GM18861 (cell line): ENCODE measurements at regions not wholly inside any gene's neighbourhood (a gene's known extent, or its start where the extent isn't known, plus 50 kb on each side); places are given as distances from the start of the nearest gene placed in this dataset.

Source experiments
- ATAC-seq: cut with Tn5 transposase; IDR thresholded peaks from one replicate; pipeline ENCODE4 v1.9.1; 2021; ENCODE audit not compliant: unreplicated experiment

DNA sequence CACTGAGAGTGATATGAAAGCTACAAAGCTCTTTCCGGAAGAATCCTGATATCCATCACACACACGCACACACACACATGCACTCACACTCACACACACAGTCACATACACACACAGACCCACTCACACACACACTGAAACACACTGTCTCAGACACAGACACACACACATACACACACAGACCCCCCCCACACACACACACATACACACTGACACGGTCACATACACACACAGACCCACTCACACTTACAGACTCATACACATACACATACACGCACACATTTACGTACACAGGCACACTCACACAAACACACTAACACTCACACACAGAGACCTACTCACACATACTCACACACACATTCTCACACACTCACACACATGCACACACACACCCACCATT, 58.6 kb downstream of the LIG4 start:
- no peak for ATAC-seq

DNA sequence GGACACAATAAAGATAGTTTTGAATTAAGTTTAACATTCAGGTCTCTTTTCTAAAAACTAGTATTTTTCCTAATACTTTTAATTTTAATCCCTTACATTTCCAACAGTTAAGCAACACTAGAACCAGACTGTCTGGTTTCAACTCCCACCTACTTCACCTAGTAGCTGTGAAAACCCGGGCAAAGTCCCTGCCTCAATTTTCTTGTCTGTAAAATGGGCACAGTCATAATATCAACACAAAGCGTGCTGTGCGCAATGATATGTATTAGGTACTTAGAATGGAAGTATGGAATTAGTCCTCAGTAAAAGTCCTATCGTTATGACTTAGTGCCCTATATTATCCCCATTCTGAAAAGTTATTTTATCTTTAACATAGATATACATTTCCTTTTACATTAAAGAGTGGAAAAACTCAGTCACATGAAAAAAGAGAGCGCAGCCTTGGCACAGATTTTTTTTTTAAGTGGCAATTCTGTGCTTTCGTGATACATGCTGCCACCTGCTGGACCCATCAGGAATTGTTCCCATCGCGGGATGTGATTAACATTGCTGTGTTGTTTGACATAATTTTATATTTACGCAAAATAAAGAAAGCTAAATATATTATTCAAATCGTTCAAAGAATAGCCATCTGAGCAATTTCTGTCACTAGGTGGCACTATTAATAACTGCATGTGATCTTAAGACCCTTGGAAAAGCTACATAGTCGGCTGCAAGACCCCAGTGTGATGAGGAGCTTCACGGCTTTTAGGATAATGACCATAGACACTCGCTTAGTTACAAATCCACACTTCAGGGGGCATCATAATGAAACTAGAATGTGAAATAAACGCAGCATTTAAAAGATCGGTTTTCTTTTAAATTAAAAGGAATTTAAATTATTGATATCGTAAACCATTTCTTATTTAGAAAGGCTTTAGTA, 59.9 kb downstream of the LIG4 start:
- no peak for ATAC-seq

DNA sequence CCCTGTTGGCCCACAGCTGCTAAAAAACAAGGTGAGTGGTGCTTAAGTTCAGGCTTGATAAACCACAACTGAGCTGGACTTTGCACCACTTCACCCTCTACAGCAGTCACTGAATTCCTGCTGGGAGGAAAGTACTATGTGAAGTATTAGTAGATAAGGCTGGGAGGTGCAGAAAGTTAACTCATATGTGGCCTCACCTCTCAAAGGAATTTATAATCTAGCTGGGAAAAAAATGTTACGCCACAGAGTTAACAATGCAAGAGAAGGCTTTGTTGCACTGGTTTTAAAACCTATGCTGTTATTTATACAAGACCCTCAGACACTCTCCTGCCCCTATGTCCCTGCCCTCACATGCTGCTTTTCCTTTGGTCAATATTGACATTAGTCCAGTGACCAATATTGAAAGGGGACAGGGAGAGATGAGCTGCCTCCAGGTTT, 60.9 kb downstream of the LIG4 start:
- ATAC-seq, result no peak

DNA sequence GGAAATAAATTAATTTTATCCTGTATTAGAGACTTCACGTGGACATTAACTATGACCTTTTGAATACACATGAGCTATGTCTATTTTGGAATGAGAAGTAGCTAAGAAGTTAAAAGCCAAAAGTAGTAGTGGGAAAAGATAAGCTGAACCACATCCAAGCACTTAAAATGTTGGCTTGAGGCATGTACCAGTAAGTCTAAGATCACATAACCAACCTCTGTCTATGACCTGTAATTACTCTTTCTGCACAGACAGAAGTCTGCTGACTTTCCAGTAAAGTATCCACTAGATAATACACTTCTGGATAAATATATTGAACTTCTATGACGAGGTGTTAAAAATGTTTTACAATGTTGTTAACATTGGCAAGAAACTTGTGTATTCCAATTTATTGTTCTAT, 68.7 kb downstream of the LIG4 start:
- no peak for ATAC-seq

DNA sequence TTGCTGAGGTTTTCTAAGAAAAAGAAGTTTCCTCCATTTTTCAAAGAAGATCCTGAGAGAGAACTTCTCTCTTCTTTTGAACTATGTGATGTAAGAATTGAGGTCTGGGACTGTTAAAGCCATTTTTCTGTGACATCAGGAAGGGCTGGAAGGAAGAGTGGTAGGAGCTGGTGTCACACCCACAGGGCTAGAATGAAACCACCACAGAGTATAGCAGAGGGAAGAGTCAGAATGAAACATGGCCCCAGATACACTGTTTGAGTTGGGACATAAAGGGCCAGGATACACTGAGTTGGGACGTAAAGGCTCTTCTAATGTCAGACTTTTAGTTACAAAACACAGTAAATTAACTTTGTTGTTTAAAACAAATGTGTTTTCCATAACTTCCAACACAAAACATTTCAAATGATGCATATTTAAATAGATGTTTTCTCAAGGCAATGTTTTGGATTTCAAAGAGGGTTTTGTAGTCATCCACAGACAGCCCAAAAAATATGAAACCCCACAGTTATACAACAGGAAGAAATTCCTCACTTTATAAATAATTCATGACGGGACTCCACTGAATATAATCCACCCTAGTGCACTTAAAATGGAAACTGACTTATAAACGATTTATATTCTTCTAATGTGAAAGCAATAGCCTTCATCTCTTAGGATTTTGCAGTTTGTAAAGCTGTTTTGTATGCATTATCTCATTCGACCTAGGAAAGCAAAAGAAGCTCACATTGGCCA, 72.5 kb downstream of the LIG4 start:
- no peak for ATAC-seq

DNA sequence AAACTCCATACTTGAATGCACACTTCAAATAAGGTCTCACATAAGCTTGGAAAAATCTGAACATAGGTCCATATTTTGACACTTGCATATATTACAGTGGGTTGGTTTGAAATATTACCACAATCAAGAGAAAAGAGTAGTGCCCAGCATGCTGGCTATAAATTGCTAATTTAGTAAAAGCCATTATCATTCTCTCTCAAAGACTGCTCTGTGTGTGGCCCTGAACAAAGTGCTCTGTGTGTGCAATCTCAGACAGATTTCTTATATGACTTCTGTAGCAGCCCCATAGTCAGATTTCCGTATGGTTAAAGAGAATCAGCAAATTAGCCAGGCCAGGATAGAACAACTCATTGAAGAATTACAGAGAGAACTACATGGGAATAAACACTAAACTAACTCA, 78.2 kb downstream of the LIG4 start:
- no peak for ATAC-seq

DNA sequence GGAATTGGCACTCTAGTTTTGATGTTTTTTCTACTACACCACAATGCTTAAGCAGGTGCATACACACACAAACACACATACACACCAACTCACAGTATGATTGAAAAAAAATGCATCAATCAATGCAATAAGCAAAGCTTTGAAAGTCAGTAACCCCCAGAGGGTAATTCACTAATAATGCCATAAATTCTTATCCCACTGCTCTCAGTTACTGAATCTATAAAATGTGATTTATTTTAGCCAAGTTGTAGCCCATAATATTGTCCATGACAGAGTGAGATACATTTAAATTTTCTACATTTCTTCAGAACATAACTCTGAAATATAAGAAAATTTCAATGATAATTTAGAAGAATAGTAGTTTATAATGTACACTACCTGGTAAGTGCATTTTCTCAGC, 87.9 kb downstream of the LIG4 start:
- no peak for ATAC-seq

DNA sequence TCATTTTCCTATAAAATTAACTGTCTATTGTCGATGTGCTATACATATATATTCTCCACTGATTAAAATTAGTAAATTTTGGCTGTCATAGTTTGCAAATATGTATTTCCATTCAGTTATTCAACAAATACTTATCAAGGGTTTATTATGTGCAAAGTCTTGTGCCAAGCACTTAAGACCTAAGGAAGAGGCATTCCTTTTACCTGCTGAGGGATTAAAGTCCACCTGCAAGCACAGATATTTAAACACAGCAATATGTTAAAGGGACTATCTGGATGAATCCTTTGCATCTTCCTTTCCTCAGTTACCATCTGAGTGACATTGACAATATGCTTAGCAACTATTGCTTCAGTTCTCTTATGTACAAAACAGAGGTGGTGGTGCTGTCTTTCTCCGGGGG, 89.3 kb downstream of the LIG4 start:
- no peak for ATAC-seq

DNA sequence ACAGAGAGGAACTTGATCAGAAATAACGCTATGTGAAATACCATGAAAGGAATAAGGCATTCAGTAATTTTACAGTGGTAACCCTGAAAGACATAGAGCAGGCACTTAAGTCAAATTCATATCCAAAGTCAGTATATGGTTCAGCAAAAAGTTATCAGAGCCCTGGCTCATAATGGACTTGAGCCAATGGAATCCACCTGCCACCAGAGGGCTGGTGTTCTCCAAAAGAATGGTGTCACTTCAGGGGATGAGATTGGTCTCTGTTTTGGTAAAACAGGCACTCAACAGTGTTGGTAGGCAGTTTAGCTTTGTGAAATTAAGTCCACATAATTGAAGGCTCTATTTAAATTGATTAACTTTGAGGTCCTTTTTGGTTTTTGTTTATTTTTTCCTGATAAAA, 93.9 kb downstream of the LIG4 start:
- ATAC-seq, result no peak

DNA sequence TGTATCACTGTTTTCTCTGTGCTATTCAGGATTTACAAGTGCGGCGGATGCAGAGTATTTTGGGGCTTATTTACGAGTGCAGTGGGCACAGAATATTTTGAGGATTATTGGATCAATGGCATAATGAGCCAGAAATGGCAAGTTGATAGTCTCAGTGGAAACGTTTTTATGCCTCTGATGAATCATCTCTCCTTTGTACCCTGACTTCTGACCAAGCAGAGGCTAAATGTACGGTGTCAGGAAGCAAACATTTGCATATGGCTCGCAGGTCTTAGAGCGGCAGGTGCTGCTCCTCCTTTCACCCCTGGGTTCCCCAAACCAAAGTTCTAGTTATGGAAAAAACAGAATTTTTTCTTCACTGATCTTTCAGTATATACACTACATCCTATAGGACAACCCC, 94.5 kb downstream of the LIG4 start:
- no peak for ATAC-seq

DNA sequence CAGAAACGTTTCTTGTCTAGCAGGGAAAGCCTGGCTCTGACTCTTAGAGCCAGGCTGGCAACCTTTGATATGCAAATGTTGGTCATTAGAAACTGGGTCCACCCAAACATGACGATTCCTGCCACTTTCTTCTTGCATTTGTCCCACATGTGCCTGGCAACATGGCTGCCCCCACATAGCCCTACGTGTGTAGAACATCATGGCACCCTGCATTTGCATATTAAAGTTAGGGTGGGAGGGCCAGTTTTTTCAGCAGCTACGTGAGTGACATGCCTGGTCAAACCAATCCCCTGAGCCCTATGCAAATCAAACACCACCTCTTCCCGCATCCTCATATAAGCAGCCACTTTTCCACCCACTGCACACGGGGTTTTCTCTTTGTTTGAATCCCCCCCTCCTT, 95.0 kb downstream of the LIG4 start:
- no peak for ATAC-seq

DNA sequence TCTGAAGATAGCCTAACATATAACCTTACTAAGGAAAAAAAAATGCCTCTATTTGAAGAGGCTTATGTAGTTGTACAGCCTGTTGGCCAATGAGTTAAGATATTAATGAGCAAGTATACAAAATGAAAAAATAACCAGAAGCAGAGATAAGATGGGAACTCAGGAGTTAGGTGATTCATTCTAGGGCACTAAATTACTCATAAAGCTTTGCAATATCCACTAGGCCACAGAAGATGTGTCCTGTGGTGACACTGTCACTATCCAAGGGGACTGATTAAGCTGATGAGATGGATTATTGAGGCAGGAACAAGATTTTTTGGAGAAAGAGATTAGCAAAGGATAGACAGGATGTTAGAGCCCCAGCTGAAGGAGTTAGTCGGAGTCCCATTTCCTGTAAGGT, 99.6 kb downstream of the LIG4 start:
- ATAC-seq, result no peak

DNA sequence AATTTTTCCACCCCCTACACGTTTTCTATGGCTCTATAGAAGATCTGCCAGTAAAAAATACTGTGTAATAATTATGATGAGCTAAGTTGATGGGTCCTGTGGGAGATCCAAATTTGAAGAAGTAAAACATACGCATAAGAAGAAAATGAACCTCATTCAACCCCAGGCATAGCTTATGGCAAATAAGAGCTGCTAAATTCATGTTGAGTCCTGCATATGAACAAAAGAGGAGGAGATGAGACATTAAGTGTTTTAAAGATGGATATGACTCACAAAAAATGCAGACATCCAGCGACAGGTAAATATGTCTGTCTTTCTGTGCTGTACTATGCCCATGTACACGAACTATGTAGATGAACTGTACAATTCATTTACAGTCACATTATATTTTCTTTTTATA, 101.9 kb downstream of the LIG4 start:
- ATAC-seq, result no peak

DNA sequence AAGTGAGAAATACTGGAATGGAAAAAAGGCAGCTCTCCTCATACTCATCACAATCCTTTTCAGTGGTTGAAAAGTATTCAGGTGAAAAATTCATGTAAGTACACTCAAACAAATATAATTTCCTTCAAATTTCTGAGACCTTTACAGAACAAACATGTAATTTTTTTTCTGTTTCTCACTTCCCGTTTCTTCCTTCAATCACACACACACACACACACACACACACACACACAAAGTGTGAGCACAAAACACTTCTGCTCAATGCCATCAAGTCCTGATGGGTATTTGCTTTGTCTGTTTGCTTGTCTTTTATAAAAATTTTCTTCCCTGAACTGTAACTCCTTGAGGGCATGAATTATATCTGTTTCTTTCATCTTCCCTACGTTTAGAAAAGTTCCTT, 110.6 kb downstream of the LIG4 start:
- ATAC-seq, result no peak

DNA sequence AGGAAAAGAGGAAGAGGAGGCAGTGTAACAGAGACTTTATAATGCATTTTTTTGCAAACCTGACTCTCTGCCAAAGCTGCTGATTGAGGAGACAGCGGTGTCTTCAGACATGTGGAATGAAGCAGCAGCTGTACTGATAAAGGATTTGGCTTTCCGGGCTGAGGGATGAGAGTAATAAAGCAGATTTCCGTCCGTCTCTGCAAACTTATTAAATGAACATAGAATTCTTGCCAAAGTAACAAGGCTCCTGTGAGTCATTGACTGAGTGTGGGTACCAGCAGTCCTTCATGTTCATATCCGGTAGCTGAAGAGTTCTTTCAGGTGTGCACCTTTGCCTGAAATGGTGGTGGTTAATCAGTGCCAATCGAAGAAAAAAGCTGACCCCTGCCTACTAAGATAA, 112.6 kb downstream of the LIG4 start:
- no peak for ATAC-seq

DNA sequence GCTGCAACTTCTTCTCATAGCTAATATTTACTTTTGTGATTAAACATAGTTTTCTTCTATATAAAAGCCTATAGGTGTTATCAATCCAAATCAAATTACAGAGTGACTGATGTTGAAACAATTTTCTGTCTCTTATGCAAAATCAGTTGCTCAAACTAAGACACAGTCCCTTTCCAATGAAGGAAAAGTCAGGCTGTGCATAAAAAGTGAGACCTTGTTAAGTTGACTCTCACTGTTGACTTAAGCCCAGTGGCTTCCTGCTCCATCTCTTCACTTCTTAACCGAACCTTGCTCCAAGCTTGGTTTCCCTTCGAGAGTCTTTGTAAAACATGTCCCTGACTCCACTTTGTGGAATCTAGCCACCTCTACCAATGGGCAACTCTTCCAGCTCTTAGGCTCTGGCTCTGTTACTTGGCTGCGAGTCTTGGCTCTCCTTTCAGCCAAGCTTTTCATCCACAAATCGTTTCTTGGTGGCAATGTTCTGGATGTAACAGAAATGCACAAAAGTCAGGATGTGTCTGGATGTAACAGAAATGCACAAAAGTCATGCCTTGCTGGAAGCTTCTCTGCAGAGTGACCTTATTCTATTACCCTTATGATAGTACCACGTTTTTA, 118.9 kb downstream of the LIG4 start:
- ATAC-seq, result no peak

DNA sequence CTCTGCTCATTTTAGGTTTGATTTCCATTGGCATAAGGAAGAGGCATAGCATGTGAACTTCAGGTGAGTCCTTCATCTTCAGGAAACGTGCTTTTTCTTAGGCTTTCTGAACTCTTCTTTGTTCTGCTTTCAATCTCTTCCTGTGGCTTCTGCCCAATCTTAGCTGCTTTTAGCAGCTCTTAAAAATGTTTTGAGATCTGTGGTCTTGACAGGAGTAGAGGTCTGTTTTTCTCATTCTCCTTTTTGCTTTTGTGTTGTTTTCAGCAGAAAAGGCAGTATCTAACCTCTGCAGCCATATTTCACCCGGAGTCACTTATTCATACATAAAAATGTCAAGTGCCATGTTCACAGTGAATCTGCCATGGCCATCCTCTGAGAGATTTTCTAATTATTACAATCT, 120.3 kb downstream of the LIG4 start:
- no peak for ATAC-seq

DNA sequence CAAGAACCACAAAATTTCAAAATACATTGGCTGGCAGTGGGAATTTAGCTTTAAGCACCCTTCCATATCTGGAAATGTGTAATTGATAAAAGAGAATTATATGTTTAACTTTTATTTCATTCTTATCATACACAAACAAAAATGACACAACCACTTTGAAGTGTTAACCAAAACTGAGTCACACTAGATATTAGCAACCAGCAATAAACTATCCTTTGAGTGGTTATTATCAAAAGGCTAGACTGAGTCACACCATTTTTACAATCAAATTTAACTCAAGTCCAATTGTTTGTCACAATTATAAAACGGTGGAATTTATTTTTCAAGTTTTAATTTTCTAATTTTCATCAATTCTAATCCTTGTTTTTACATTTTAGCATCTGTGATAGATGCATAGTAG, 121.7 kb downstream of the LIG4 start:
- no peak for ATAC-seq

DNA sequence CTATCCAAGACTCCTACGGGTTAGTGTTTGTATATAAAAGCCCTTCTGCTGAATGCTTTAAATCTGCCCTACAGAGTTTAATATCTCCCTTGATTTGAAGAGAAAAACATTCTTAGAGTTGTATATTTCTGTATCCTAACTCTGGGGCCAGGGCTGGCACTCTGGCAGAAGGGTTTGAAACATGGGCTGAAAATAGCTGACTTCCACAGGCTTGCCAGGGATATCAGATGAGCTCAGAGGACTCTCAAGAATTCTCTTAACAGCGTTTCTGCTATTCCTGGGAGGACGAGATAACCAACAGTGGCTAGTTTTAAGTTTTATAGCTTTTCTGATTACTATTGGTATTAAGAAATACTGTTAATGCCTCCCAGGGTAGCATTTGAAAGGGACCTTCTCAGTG, 127.5 kb downstream of the LIG4 start:
- ATAC-seq, result no peak

DNA sequence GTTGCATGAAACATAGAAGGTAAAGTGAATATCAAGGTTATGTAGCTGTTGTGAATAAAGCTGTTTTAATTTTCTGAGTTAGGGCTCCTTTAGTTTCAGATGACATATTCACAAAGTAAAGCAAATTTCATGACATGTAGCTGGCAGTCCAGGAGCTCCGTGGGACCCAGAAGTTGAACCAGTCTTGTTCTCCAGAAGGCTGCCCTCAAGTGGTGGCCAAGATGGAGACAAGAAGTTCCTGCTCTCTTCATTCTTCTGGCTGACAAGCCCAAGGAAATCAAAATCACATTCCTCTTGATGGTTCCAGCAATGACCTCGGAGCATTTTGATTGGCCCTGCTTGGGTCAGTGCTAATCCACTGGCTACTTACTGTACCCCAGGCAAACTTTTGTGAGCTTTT, 128.7 kb downstream of the LIG4 start:
- no peak for ATAC-seq

DNA sequence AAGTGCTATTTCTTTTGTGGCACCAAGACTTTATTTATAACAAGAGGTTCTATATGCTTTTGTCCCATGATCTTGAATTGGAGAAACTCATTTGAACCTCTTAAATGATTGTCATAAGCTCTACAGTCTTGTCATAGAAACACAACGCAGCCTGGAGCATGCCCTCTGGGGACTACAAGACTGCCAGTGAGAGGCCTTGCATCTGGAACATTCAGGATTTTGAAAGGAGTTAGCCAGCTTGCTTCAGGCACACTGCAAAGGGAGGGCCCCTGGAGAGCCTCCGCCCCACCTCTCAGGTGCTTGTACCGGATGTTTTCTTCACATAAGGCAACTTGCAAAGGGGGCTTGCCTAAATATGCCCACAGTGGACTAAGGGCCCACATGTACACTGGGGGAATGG, 130.5 kb downstream of the LIG4 start:
- ATAC-seq, result no peak

DNA sequence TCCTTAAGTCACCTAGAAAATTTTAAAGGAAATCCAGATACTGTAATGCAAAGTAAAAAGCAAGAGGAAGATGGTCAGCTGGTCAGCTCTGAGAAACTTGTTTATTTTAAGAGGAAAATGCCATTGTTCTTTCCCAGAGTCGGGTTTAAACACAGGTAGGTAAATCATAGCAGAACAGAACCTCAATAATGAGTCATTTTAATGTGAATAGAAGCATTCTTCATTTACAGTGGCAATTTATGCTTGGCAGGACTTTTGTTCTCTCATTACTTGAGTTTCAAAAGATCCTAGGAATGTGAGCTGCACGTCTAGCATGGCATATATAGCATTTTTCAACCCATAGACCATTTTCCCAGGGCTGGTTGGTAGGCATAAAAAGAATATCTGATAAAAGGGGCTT, 132.3 kb downstream of the LIG4 start:
- ATAC-seq, result no peak
